Adrenal gland (tissue), 9 donors: ENCODE measurements at regions not wholly inside any gene's neighbourhood (a gene's known extent, or its start where the extent isn't known, plus 50 kb on each side); places are given as distances from the start of the nearest gene placed in this dataset.

Experiments
- DNase-seq, 7 donors: peaks; one replicate each; pipeline ENCODE4 v3.0.0-alpha.2; 2019 to 2020
- H3K27ac ChIP-seq, 5 donors: fragments of 200-600 bp; sonication (generic) in 4 of 5; 1 replicate in 3 of 5; 2 replicates in 2 of 5; pipeline versions ENCODE4 v1.5.1 to v1.8.0; 2016 to 2020; ENCODE audit warnings: mild to moderate bottlenecking in 1 of 5
- H3K27me3 ChIP-seq: fragments of 200-600 bp; 2 replicates; pipeline ENCODE4 v1.8.0; 2021
- H3K36me3 ChIP-seq, 2 donors: fragments of 200-600 bp; replicated peaks in 1 of 2; 1 replicate in 1 of 2; 2 replicates in 1 of 2; pipeline versions ENCODE4 v1.5.1 to v1.8.0; 2018 to 2022
- H3K4me1 ChIP-seq, 2 donors: fragments of 200-600 bp; replicated peaks in 1 of 2; 1 replicate in 1 of 2; 2 replicates in 1 of 2; pipeline versions ENCODE4 v1.5.1 to v1.8.0; 2018 to 2021
- H3K4me3 ChIP-seq, 4 donors: fragments of 200-600 bp; sonication (generic) in 3 of 4; one replicate each; pipeline ENCODE4 v1.5.1; 2016 to 2018
- H3K9me3 ChIP-seq, 3 donors: fragments of 200-600 bp; sonication (generic) in 1 of 3; replicated peaks in 1 of 3; 1 replicate in 2 of 3; 2 replicates in 1 of 3; pipeline versions ENCODE4 v1.5.1 to v1.8.0; 2016 to 2021
- POLR2A ChIP-seq, 2 donors: fragments of 450-650 bp; IDR thresholded peaks; one replicate each; pipeline ENCODE4 v1.6.1; 2017; ENCODE audit warnings: antibody characterized with exemption in 2 of 2, mild to moderate bottlenecking in 2 of 2, moderate library complexity in 1 of 2
- WGBS, 4 donors: extraction: QIAGEN DNeasy Blood & Tissue Kit in 2 of 4; methylation state at CpG; one replicate each; pipeline versions ENCODE4 v1.1.5 to v1.1.7; 2013 to 2017; 5-methylcytosine and 5-hydroxymethylcytosine counted together
- intact Hi-C, 2 donors: fragments of 100-400 bp; cut with DNase I; formaldehyde crosslinking; loops; one replicate each; pipeline versions ENCODE4 v1.14.1 to v1.15.0; 2022 to 2023
- TF ChIP-seq, protein P1 (sequence below), 6 experiments: fragments of 450-650 bp in 4 of 6; fragments of 200-600 bp in 2 of 6; sonication (generic) in 1 of 6; IDR thresholded peaks; 1 replicate in 5 of 6; 2 replicates in 1 of 6; pipeline versions ENCODE4 v1.5.1 to v1.8.0; 2016 to 2021; ENCODE audit warnings: antibody characterized with exemption in 6 of 6, mild to moderate bottlenecking in 2 of 6, moderate library complexity in 1 of 6
- donor health status: healthy with polysubstance abuse.
- donor health status: Bipolar disorder and iron deficiency.
- donor health status: DM: yes; HTN: yes; CAD: no.
- donor health status: DM: no; HTN: no; CAD: no.
- donor health status: DM: no; HTN: no; CAD: no.

DNA sequence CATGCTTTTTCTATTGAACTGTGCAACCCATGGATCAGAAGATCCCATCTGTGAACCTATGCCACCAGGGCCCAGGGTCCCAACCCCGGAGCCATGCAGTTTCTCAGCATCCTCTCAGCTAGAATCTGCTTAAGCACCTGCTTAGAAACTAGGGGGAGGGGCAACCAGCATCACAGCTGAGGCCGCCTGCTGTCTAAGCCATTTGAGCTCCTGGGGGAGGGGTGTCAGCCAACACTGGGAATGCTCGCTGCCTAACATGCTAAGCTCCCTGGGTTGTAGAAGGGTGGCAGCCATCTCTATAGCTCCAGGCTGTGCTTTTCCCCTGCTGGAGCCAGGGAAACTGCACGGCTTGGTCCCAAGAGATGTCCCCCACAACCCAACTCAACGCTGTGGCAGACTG lies 322.8 kb downstream of the EDEM1 start:
- no peaks in the 10 kb centered on the region for H3K9me3 ChIP-seq
- no peak overlapping the region for H3K27ac ChIP-seq

DNA sequence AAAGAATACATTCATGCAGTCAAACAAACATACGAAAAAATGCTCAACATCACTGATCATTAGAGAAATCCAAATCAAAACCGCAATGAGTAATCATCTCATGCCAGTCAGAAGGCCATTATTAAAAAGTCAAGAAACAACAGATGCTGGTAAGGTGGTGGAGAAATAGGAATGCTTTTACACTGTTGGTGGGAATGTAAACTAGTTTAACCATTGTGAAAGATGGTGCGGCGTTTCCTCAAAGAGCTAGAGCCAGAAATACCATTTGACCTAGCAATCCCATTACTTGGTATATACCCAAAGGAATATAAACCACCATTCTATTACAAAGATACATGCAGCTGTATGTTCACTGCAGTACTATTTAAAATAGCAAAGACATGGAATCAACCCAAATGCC lies 330.4 kb downstream of the EDEM1 start:
- no peak for DNase-seq
- Histone ChIP-seq H3K36me3 (no peaks in the 10 kb centered on the region), H3K4me1 (no peaks in the 10 kb centered on the region), H3K27ac (no peak overlapping the region), H3K9me3 (no peaks in the 10 kb centered on the region), H3K4me3 (no peak overlapping the region), H3K27me3 (no peaks in the 10 kb centered on the region)
- WGBS, 4 donors: 85 to 94% (median 90%) methylated on average over 4 of the region's 4 CpGs
- TF ChIP-seq, protein P1, sequence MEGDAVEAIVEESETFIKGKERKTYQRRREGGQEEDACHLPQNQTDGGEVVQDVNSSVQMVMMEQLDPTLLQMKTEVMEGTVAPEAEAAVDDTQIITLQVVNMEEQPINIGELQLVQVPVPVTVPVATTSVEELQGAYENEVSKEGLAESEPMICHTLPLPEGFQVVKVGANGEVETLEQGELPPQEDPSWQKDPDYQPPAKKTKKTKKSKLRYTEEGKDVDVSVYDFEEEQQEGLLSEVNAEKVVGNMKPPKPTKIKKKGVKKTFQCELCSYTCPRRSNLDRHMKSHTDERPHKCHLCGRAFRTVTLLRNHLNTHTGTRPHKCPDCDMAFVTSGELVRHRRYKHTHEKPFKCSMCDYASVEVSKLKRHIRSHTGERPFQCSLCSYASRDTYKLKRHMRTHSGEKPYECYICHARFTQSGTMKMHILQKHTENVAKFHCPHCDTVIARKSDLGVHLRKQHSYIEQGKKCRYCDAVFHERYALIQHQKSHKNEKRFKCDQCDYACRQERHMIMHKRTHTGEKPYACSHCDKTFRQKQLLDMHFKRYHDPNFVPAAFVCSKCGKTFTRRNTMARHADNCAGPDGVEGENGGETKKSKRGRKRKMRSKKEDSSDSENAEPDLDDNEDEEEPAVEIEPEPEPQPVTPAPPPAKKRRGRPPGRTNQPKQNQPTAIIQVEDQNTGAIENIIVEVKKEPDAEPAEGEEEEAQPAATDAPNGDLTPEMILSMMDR (IDR thresholded peaks at IDR 0.05): no peak
- no peak for TF ChIP-seq POLR2A (IDR thresholded peaks at IDR 0.05)
- intact Hi-C loops: no loop called here

More for the DNA sequence above, 322.8 kb downstream of the EDEM1 start:
- H3K36me3 ChIP-seq: no peaks in the 10 kb centered on the region
- intact Hi-C loops: no loop called here
- TF ChIP-seq POLR2A (IDR thresholded peaks at IDR 0.05): no peak
- TF ChIP-seq, protein P1 (IDR thresholded peaks at IDR 0.05): no peak
- no peak overlapping the region for H3K4me3 ChIP-seq
- WGBS, 4 donors: 73 to 93% (median 79%) methylated on average over 2 to 5 of the region's 5 CpGs
- no peak for DNase-seq
- no peaks in the 10 kb centered on the region for H3K27me3 ChIP-seq
- no peaks in the 10 kb centered on the region for H3K4me1 ChIP-seq

DNA sequence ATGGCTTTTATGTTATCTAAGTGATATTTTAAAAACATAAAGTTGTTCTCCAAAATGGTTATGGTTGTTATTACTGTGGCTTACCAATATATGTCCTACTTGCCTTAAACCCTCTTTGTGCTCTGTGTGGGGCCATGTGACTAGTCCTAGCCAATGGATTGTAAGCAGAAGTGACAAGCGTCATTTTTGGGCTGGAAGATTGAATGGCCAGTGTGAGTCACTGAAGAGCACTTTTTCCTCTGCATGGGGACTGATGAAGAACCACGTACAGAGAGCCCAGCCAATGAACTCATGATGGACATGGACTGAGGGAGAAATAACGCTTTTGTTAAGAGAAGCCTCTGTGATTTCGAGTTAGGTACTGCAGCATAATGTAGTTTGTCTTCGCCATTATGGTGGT lies 332.7 kb downstream of the EDEM1 start:
- Histone ChIP-seq H3K9me3 (no peaks in the 10 kb centered on the region), H3K4me3 (no peak overlapping the region), H3K36me3 (no peaks in the 10 kb centered on the region), H3K27me3 (no peaks in the 10 kb centered on the region), H3K27ac (no peak overlapping the region), H3K4me1 (no peaks in the 10 kb centered on the region)
- DNase-seq: no peak
- no peak for TF ChIP-seq POLR2A (IDR thresholded peaks at IDR 0.05)
- TF ChIP-seq, protein P1 (IDR thresholded peaks at IDR 0.05): no peak
- intact Hi-C loops: no loop called here
- WGBS, 4 donors: 65 to 76% (median 68%) methylated on average over 5 of the region's 5 CpGs

DNA sequence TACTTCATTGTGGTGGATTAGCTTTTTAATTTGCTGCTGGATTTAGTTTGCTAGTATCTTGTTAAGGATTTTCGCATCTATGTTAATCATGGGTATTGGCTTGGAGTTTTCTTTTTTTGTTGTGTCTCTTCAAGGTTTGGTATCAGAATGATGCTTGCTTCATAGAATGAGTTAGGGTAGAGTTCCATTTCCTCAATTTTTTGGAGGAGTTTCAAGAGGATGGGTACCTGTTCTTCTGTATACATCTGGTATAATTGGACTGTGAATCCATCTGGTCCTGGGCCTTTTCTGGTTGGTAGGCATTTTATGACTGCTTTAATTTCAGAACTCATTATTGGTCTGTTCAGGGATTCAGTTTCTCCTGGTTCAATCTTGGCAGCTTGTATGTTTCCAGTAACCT lies 335.6 kb downstream of the EDEM1 start:
- no peak for DNase-seq
- no peaks in the 10 kb centered on the region for H3K27me3 ChIP-seq
- no peaks in the 10 kb centered on the region for H3K36me3 ChIP-seq
- intact Hi-C loops: no loop called here
- no peak overlapping the region for H3K27ac ChIP-seq
- no peaks in the 10 kb centered on the region for H3K4me1 ChIP-seq
- H3K9me3 ChIP-seq: no peaks in the 10 kb centered on the region
- no peak overlapping the region for H3K4me3 ChIP-seq
- no peak for TF ChIP-seq POLR2A (IDR thresholded peaks at IDR 0.05)
- TF ChIP-seq, protein P1 (IDR thresholded peaks at IDR 0.05): no peak
- WGBS, 4 donors: 62 to 95% (median 74%) methylated on average over 1 of the region's 1 CpG
